Inferior parietal cortex (tissue), 1 donor: ENCODE measurements at regions not wholly inside any gene's neighbourhood (a gene's known extent, or its start where the extent isn't known, plus 50 kb on each side); places are given as distances from the start of the nearest gene placed in this dataset.
A peak's percentile ranks its signal among the peaks of the same experiment; 100 is the strongest.

Source experiments
- DNase-seq: peaks from one replicate; pipeline ENCODE4 v3.0.0-alpha.2; 2016; ENCODE audit errors: extremely low spot score

GRCh38 chr1:101290922-101291561, 54.2 kb downstream of the S1PR1 start:
- DNase-seq, result no peak

- no peak for DNase-seq
These were observed 55.0 kb downstream of the S1PR1 start for GRCh38 chr1:101291562-101292380.

GRCh38 chr1:101293461-101294051, 56.7 kb downstream of the S1PR1 start:
- DNase-seq, result no peak

GRCh38 chr1:101295209-101295608, 58.4 kb downstream of the S1PR1 start:
- no peak for DNase-seq

- no peak for DNase-seq
These were observed 61.8 kb downstream of the S1PR1 start for GRCh38 chr1:101298663-101299062.

- no peak for DNase-seq
These were observed 62.3 kb downstream of the S1PR1 start for GRCh38 chr1:101299141-101299540.

- no peak for DNase-seq
These were observed 62.9 kb downstream of the S1PR1 start for GRCh38 chr1:101299710-101300109.

GRCh38 chr1:101300916-101301315, 64.1 kb downstream of the S1PR1 start:
- no peak for DNase-seq

- DNase-seq, result no peak
These were observed 64.7 kb downstream of the S1PR1 start for GRCh38 chr1:101301446-101302057.

- no peak for DNase-seq
These were observed 66.2 kb downstream of the S1PR1 start for GRCh38 chr1:101302831-101303511.

- DNase-seq, result no peak
These were observed 71.3 kb downstream of the S1PR1 start for GRCh38 chr1:101307985-101308689.

- no peak for DNase-seq
These were observed 72.1 kb downstream of the S1PR1 start for GRCh38 chr1:101308935-101309333.

GRCh38 chr1:101309334-101310311, 72.8 kb downstream of the S1PR1 start:
- peak; percentile 65 for DNase-seq

- no peak for DNase-seq
These were observed 73.7 kb downstream of the S1PR1 start for GRCh38 chr1:101310506-101310905.

GRCh38 chr1:101311146-101311920, 74.5 kb downstream of the S1PR1 start:
- DNase-seq, result no peak

- DNase-seq, result no peak
These were observed 75.3 kb downstream of the S1PR1 start for GRCh38 chr1:101312147-101312546.

GRCh38 chr1:101313356-101313755, 76.5 kb downstream of the S1PR1 start:
- no peak for DNase-seq

- DNase-seq, result no peak
These were observed 77.4 kb downstream of the S1PR1 start for GRCh38 chr1:101314244-101314643.

- no peak for DNase-seq
These were observed 79.4 kb downstream of the S1PR1 start for GRCh38 chr1:101316256-101316655.
